Activated CD8-positive, alpha-beta memory T cell treated with anti-CD3 and anti-CD28 coated beads, Interleukin-2, amount 50 U/mL, for 24 hours (primary cell): ENCODE measurements at regions not wholly inside any gene's neighbourhood (a gene's known extent, or its start where the extent isn't known, plus 50 kb on each side); places are given as distances from the start of the nearest gene placed in this dataset.
A peak's percentile ranks its signal among the peaks of the same experiment; 100 is the strongest.

Experiments
- DNase-seq: peaks from one replicate; pipeline ENCODE4 v3.0.0-alpha.2; 2020; ENCODE audit errors: extremely low read depth

- DNase-seq, result no peak
These were observed 108.5 kb upstream of the MAP1B start for GRCh38 chr5:71998746-71999145.

GRCh38 chr5:72000707-72001106 lies 106.6 kb upstream of the MAP1B start:
- DNase-seq, result no peak

- no peak for DNase-seq
These were observed 101.6 kb upstream of the MAP1B start for GRCh38 chr5:72005671-72006070.

- DNase-seq, result no peak
These were observed 100.9 kb upstream of the MAP1B start for GRCh38 chr5:72006361-72006760.

GRCh38 chr5:72007336-72008111 lies 99.8 kb upstream of the MAP1B start:
- DNase-seq, result no peak

GRCh38 chr5:72009280-72009679 lies 98.0 kb upstream of the MAP1B start:
- no peak for DNase-seq

GRCh38 chr5:72010430-72010829 lies 96.8 kb upstream of the MAP1B start:
- DNase-seq, result no peak

GRCh38 chr5:72012906-72013305 lies 94.4 kb upstream of the MAP1B start:
- DNase-seq, result no peak

GRCh38 chr5:72013766-72014624 lies 93.3 kb upstream of the MAP1B start:
- no peak for DNase-seq

GRCh38 chr5:72015103-72015548 lies 92.1 kb upstream of the MAP1B start:
- no peak for DNase-seq

GRCh38 chr5:72018143-72018803 lies 89.0 kb upstream of the MAP1B start:
- peak; percentile 38 for DNase-seq

- DNase-seq, result no peak
These were observed 86.9 kb upstream of the MAP1B start for GRCh38 chr5:72020161-72020983.

GRCh38 chr5:72021651-72022357 lies 85.5 kb upstream of the MAP1B start:
- no peak for DNase-seq

- DNase-seq, result no peak
These were observed 78.9 kb upstream of the MAP1B start for GRCh38 chr5:72028382-72028781.

- DNase-seq, result no peak
These were observed 77.0 kb upstream of the MAP1B start for GRCh38 chr5:72030237-72030636.

- DNase-seq, result no peak
These were observed 74.5 kb upstream of the MAP1B start for GRCh38 chr5:72032788-72033187.

GRCh38 chr5:72034770-72035169 lies 72.5 kb upstream of the MAP1B start:
- no peak for DNase-seq

GRCh38 chr5:72035831-72036230 lies 71.4 kb upstream of the MAP1B start:
- no peak for DNase-seq

GRCh38 chr5:72036951-72037350 lies 70.3 kb upstream of the MAP1B start:
- DNase-seq, result no peak

GRCh38 chr5:72040513-72040912 lies 66.8 kb upstream of the MAP1B start:
- DNase-seq, result no peak

GRCh38 chr5:72041654-72042053 lies 65.6 kb upstream of the MAP1B start:
- no peak for DNase-seq
